DND-41 (cell line): ENCODE measurements at regions not wholly inside any gene's neighbourhood (a gene's known extent, or its start where the extent isn't known, plus 50 kb on each side); places are given as distances from the start of the nearest gene placed in this dataset.

Experiments
- ATAC-seq: fragments of 200-7000 bp; cut with Tn5 transposase; 3 replicates; pipeline ENCODE4 v1.9.1; 2021; ENCODE audit warnings: low read depth; ENCODE audit not compliant: insufficient read depth
- DNase-seq: peaks from one replicate; pipeline ENCODE4 v3.0.0-alpha.2; 2020
- H2AFZ ChIP-seq: 2 replicates; pipeline ENCODE4 v1.6.0; 2012; ENCODE audit warnings: low read depth, low read length
- H3K27ac ChIP-seq: 2 replicates; pipeline ENCODE4 v1.5.1; 2012; ENCODE audit warnings: low read length, inconsistent platforms
- H3K27me3 ChIP-seq: fragments of 200-600 bp; sonication (generic); 2 replicates; pipeline ENCODE4 v1.6.0; 2012; ENCODE audit warnings: low read length, mild to moderate bottlenecking, inconsistent platforms; ENCODE audit not compliant: insufficient read depth, poor library complexity
- H3K36me3 ChIP-seq: 2 replicates; pipeline ENCODE4 v1.5.1; 2012; ENCODE audit warnings: low read length, inconsistent platforms; ENCODE audit not compliant: insufficient read depth
- H3K4me1 ChIP-seq: 2 replicates; pipeline ENCODE4 v1.5.1; 2012; ENCODE audit warnings: mild to moderate bottlenecking, low read length; ENCODE audit not compliant: insufficient read depth
- H3K4me2 ChIP-seq: 2 replicates; pipeline ENCODE4 v1.6.0; 2012; ENCODE audit warnings: mild to moderate bottlenecking, moderate library complexity, low read length, inconsistent platforms; ENCODE audit not compliant: insufficient read depth
- H3K4me3 ChIP-seq, 2 experiments: fragments of 200-600 bp in 1 of 2; shearing (Covaris generic) in 1 of 2; 2 replicates each; pipeline ENCODE4 v1.5.1; 2012 to 2016; ENCODE audit warnings: inconsistent platforms in 2 of 2, low read length in 2 of 2, mild to moderate bottlenecking in 2 of 2, low read depth in 1 of 2, moderate library complexity in 1 of 2
- H3K79me2 ChIP-seq: 2 replicates; pipeline ENCODE4 v1.6.0; 2012; ENCODE audit warnings: low read length, inconsistent platforms; ENCODE audit not compliant: insufficient read depth
- H3K9ac ChIP-seq: 2 replicates; pipeline ENCODE4 v1.6.0; 2012; ENCODE audit warnings: low read depth, mild to moderate bottlenecking, inconsistent platforms, low read length, moderate library complexity
- H3K9me3 ChIP-seq: 2 replicates; pipeline ENCODE4 v1.5.1; 2012; ENCODE audit warnings: low read length, moderate library complexity, mild to moderate bottlenecking, inconsistent platforms; ENCODE audit not compliant: insufficient read depth, severe bottlenecking
- H4K20me1 ChIP-seq: 2 replicates; pipeline ENCODE4 v1.6.0; 2012; ENCODE audit warnings: low read length; ENCODE audit not compliant: insufficient read depth
- EZH2 ChIP-seq: IDR thresholded peaks from 3 replicates; pipeline ENCODE4 v1.6.1; 2012; ENCODE audit warnings: borderline replicate concordance, low read depth, mild to moderate bottlenecking, moderate library complexity, low read length, inconsistent platforms; ENCODE audit not compliant: severe bottlenecking
- TF ChIP-seq, protein P1 (sequence below): IDR thresholded peaks from 2 replicates; pipeline ENCODE4 v1.5.1; 2012; ENCODE audit warnings: borderline replicate concordance, low read length, moderate library complexity, mild to moderate bottlenecking; ENCODE audit not compliant: poor library complexity, severe bottlenecking; ENCODE audit errors: extremely low read depth

DNA sequence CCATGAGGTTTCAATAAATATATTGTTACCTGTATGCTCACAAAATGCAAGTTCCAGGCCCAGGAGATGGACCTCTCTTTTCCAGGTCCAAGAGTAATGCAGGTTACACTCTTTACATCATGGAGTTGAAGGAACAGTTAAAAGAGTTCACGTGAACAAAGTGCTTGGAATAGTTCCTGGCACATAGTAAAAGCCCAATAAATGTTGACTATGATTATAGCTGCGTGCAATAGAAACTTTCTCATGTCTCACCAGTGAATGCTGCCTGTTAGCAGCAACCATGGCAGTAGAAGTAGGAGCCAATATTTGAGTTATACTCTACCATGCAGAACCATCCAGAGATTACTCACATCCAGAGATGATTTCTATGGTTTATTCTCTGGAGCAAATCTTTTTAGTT is 707.5 kb downstream of the DHX35 start:
- peaks cover 3% of the 10 kb centered on the region for H3K27me3 ChIP-seq

GRCh38 chr20:39668038-39668437 is 705.9 kb downstream of the DHX35 start:
- Histone ChIP-seq H3K9me3 (no peaks in the 10 kb centered on the region), H3K27ac (no peak overlapping the region)
- no peak for DNase-seq

More for the DNA sequence above, 707.5 kb downstream of the DHX35 start:
- Histone ChIP-seq H4K20me1 (no peaks in the 10 kb centered on the region), H3K4me2 (no peak overlapping the region), H2AFZ (no peak overlapping the region), H3K9ac (no peak overlapping the region), H3K79me2 (no peaks in the 10 kb centered on the region), H3K27ac (no peak overlapping the region), H3K36me3 (no peaks in the 10 kb centered on the region), H3K4me1 (peaks cover 3% of the 10 kb centered on the region), H3K4me3 (no peak overlapping the region), H3K9me3 (no peaks in the 10 kb centered on the region)
- DNase-seq (no peak), ATAC-seq (no peak)
- TF ChIP-seq, protein P1, sequence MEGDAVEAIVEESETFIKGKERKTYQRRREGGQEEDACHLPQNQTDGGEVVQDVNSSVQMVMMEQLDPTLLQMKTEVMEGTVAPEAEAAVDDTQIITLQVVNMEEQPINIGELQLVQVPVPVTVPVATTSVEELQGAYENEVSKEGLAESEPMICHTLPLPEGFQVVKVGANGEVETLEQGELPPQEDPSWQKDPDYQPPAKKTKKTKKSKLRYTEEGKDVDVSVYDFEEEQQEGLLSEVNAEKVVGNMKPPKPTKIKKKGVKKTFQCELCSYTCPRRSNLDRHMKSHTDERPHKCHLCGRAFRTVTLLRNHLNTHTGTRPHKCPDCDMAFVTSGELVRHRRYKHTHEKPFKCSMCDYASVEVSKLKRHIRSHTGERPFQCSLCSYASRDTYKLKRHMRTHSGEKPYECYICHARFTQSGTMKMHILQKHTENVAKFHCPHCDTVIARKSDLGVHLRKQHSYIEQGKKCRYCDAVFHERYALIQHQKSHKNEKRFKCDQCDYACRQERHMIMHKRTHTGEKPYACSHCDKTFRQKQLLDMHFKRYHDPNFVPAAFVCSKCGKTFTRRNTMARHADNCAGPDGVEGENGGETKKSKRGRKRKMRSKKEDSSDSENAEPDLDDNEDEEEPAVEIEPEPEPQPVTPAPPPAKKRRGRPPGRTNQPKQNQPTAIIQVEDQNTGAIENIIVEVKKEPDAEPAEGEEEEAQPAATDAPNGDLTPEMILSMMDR, result no peak
- no peak for TF ChIP-seq EZH2

DNA sequence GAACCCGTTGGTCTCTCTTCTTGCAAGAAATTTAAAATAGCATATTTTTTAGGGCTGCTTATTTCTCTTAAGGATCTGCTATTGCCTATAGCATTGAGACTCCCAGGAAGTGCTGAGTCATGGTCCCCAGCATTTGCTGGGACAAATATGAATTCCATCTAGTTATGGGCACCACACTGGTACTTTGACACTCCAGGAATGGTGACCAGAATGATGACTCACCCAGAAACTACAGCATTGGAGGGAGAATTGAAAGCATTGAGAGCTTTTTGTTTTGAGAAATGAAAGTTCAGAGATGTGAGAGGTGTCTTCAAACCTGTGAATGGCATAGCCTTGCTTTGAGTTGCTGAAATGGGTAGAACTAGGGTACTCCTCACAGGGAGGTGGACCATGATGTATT is 699.7 kb downstream of the DHX35 start:
- Histone ChIP-seq H2AFZ (no peak overlapping the region), H3K4me3 (no peak overlapping the region), H3K79me2 (no peaks in the 10 kb centered on the region), H3K36me3 (no peaks in the 10 kb centered on the region), H4K20me1 (no peaks in the 10 kb centered on the region), H3K9me3 (no peaks in the 10 kb centered on the region), H3K27me3 (no peaks in the 10 kb centered on the region), H3K4me2 (no peak overlapping the region), H3K4me1 (peaks cover 7% of the 10 kb centered on the region; the same call in 1 of the 2 replicates), H3K9ac (no peak overlapping the region), H3K27ac (no peak overlapping the region)
- no peak for ATAC-seq
- TF ChIP-seq EZH2, result no peak
- TF ChIP-seq, protein P1, result no peak
- DNase-seq, result no peak

More at GRCh38 chr20:39668038-39668437, 705.9 kb downstream of the DHX35 start:
- no peak overlapping the region for H3K9ac ChIP-seq
- no peak overlapping the region for H2AFZ ChIP-seq
- no peaks in the 10 kb centered on the region for H3K4me1 ChIP-seq
- H4K20me1 ChIP-seq, result no peaks in the 10 kb centered on the region
- no peaks in the 10 kb centered on the region for H3K79me2 ChIP-seq
- no peak for TF ChIP-seq EZH2
- TF ChIP-seq, protein P1, result no peak
- H3K36me3 ChIP-seq, result no peaks in the 10 kb centered on the region
- ATAC-seq, result no peak
- H3K27me3 ChIP-seq, result peaks cover 3% of the 10 kb centered on the region
- H3K4me3 ChIP-seq, result no peak overlapping the region
- H3K4me2 ChIP-seq, result no peak overlapping the region

GRCh38 chr20:39660965-39661364 is 698.8 kb downstream of the DHX35 start:
- TF ChIP-seq, protein P1, result no peak
- no peak for TF ChIP-seq EZH2
- DNase-seq, result no peak

More at GRCh38 chr20:39660965-39661364, 698.8 kb downstream of the DHX35 start:
- Histone ChIP-seq H3K9ac (no peak overlapping the region), H4K20me1 (no peaks in the 10 kb centered on the region), H3K4me1 (peaks cover 7% of the 10 kb centered on the region; the same call in 1 of the 2 replicates), H3K36me3 (no peaks in the 10 kb centered on the region), H2AFZ (no peak overlapping the region), H3K4me3 (no peak overlapping the region), H3K4me2 (no peak overlapping the region), H3K9me3 (no peaks in the 10 kb centered on the region), H3K27me3 (no peaks in the 10 kb centered on the region), H3K27ac (no peak overlapping the region), H3K79me2 (no peaks in the 10 kb centered on the region)
- no peak; the same call in 2 of the 3 replicates for ATAC-seq
